A172 (cell line): ENCODE measurements at regions not wholly inside any gene's neighbourhood (a gene's known extent, or its start where the extent isn't known, plus 50 kb on each side); places are given as distances from the start of the nearest gene placed in this dataset.
"Not testable (repeated sequence)": the region's sequence is repeated elsewhere in the genome, so short reads cannot be mapped to it uniquely, and the experiment has no call there.

ENCODE experiments used
- DNase-seq: peaks from one replicate; pipeline ENCODE4 v3.0.0-alpha.2; 2015; ENCODE audit warnings: low spot score

DNA sequence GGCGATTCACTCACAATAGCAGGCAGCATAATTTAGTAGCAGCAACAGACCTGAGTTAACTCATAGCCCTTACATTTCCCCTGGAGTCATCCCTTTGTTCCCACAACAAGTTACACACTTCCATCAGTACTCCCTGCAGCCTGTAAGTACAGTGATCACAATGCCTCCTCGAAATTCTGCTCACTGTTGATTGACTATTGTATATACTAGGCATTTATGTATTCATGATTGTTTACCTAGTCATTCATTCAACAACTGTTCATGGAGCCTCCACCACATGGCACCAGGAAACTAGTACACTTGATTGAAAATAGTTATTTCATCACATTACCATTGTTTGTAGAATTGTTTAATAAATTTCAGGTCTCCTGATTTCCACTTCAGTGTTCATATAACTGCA, 71.4 kb upstream of the P3H2 start:
- no peak for DNase-seq

- no peak for DNase-seq
Measured at GRCh38 chr3:190188197-190188596, 67.5 kb upstream of the P3H2 start.

- peak; percentile 90 for DNase-seq
Measured at GRCh38 chr3:190183121-190183520, 62.4 kb upstream of the P3H2 start.

- peak; percentile 29 for DNase-seq
Measured at GRCh38 chr3:190182418-190183043, 61.8 kb upstream of the P3H2 start.

- peak; percentile 9 for DNase-seq
Measured at GRCh38 chr3:190180268-190180667, 59.6 kb upstream of the P3H2 start.

GRCh38 chr3:190178779-190179178, 58.1 kb upstream of the P3H2 start:
- DNase-seq = no peak

GRCh38 chr3:190176933-190177525, 56.3 kb upstream of the P3H2 start:
- DNase-seq = not testable (repeated sequence)

DNA sequence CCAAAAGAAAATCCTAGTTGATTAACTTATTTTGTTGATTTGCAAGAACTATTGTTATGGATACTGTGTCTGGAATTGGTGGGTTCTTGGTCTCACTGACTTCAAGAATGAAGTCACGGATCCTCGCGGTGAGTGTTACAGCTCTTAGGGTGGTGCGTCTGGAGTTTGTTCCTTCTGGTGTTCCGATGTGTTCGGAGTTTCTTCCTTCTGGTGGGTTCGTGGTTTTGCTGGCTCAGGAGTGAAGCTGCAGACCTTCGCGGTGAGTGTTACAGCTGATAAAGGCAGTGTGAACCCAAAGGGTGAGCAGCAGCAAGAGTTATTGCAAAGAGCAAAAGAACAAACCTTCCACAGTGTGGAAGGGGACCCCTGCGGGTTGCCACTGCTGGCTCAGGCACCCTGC, 55.4 kb upstream of the P3H2 start:
- DNase-seq = not testable (repeated sequence)

DNA sequence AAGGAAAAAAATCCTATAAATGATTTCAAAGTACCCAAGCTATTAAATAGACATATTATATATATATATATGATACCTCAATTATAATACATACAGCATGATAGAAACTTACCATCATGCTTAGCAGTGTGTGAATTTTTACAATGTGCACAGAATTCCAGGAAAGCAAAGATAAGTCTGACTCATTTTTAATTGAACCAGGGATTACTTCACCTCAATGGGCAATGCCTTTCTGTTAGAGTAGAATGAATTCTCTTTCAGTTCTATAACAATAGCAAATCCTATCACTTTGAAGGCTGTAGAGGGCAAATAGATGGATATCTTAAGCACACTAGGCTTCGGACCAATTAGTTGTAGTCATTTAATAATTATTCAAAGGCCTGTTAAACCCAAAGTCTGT, 54.8 kb upstream of the P3H2 start:
- no peak for DNase-seq

DNA sequence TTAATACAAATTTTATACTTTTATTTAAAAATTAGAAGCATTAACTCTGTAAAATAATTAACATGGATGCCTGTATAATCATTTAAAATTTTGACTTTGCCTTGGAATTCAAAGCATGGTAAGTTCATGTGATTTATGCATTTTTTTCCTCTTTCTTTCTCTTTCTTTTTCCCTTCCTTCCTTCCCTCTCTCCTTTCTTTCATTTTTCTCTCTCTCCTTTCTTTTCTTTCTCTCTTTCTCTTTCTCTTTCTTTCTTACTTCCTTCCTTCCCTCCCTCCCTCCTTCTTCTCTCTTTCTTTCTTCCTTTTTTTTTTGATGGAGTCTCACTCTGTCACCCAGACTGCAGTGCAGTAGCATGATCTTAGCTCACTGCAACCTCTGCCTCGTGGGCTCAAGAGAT, 53.8 kb upstream of the P3H2 start:
- no peak for DNase-seq

DNA sequence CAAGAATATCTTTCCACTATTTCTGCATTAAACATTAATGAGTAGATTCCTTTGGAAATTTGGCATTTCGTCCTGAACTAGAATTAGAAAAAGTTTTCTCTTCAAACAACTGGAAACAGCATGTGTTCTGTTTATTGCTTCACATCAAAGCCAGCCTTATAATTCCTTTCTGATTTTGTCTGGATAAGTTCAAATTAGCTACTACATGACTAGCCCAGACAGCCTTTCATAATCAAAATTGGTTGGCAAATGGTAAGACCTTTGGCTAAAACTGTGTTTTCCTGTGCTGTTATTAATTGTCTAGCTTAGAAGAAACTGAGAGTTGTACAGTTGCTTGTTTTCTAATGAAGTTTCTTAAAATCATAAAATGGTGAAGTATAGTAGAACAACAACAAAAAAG, 52.7 kb upstream of the P3H2 start:
- no peak for DNase-seq

DNA sequence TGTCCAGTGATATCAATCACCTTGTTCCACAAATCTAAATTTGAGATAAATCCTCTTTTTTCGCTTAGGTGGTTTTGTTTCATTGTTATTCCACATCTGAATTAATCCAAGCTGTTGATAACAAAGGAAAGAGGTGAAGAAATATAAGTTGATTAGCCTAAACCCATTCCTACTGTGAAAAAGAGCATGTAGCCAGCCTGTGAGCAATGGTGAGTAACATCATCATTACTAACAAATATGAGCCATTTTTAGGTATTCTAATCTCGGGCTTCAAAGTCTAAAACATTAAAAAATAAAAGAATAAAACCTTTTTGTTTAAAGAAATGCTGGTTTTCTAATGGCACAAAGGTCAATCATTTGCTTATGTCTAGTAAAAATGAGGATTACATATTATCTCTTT, 52.1 kb upstream of the P3H2 start:
- no peak for DNase-seq
